ENCODE measurements at regions not wholly inside any gene's neighbourhood (a gene's known extent, or its start where the extent isn't known, plus 50 kb on each side); places are given as distances from the start of the nearest gene placed in this dataset.
A peak's percentile ranks its signal among the peaks of the same experiment; 100 is the strongest.

DNA sequence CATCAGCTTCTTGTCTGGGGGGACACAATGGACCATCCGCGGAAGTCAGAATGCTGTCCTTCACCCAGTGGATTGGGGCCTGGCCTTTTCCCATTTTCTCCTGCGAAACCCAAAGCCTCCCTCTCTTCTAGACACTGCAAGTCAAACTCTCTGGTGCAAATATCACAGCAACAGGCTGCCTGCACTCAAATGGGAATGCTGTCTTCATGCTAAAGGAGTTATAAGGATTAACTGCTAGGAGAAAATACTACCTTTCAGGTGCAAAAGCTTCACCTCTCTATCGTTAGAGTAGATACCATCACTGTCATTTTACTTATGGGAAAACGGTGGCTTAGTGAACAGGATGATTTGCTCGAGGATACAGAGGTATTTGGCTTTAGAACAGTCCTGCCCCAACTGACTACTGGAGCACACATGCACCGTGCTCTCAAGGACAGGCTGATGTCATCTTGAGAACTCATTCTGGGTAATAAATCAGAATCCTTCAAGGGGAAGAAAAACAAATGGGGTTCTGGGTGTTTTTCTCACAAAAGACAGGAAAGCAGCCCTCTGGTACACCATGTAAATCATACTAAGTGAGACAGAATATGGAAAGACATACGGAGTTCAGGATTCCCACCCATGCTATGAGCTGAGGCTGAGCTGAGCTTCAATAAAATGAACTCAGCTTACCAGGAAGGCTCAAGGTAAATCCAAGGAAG is 100.9 kb downstream of the SAMD9 start:
- CTCF ChIA-PET = no interaction called here
- no peaks in the 10 kb centered on the region for H4K20me1 ChIP-seq (ENCODE audit: control insufficient read depth, insufficient read depth, low read length, poor library complexity, severe bottlenecking)
- no peaks in the 10 kb centered on the region for H3K4me1 ChIP-seq (ENCODE audit: control insufficient read depth in 2 of 2, insufficient read depth in 2 of 2, low read length in 2 of 2)
- H3K36me3 ChIP-seq (replicated peaks in 1 of 2; ENCODE audit: control extremely low read depth in 1 of 2, control insufficient read depth in 1 of 2, extremely low read depth in 1 of 2, insufficient read depth in 2 of 2, low read length in 1 of 2) = no peaks in the 10 kb centered on the region
- intact Hi-C loops (cut with micrococcal nuclease) = no loop called here
- DNase-seq (no peak), ATAC-seq (ENCODE audit: low read depth) (no peak)
- Mint-ChIP-seq H3K27ac (no peak overlapping the region), H3K27me3 (no peaks in the 10 kb centered on the region), H3K4me3 (no peak overlapping the region), H3K4me1 (peaks cover 6% of the 10 kb centered on the region), H3K9me3 (ENCODE audit: insufficient read depth) (no peaks in the 10 kb centered on the region)
- H2AFZ ChIP-seq (ENCODE audit: insufficient read depth, low read depth, low read length, poor library complexity, severe bottlenecking) = no peak overlapping the region
- H3K4me2 ChIP-seq (replicated peaks; ENCODE audit: low read depth, low read length, poor library complexity, severe bottlenecking) = no peak overlapping the region
- POLR2A ChIA-PET = no interaction called here
- 61% methylated on average over 3 of the region's 8 CpGs for WGBS (ENCODE audit: insufficient coverage)
- no peak overlapping the region for H3K9ac ChIP-seq (ENCODE audit: low read length)
- H3K27me3 ChIP-seq (replicated peaks in 1 of 4; ENCODE audit: control extremely low read depth in 1 of 4, control insufficient read depth in 3 of 4, insufficient read depth in 4 of 4, low read length in 3 of 4) = no peaks in the 10 kb centered on the region
- TF ChIP-seq, protein P1, sequence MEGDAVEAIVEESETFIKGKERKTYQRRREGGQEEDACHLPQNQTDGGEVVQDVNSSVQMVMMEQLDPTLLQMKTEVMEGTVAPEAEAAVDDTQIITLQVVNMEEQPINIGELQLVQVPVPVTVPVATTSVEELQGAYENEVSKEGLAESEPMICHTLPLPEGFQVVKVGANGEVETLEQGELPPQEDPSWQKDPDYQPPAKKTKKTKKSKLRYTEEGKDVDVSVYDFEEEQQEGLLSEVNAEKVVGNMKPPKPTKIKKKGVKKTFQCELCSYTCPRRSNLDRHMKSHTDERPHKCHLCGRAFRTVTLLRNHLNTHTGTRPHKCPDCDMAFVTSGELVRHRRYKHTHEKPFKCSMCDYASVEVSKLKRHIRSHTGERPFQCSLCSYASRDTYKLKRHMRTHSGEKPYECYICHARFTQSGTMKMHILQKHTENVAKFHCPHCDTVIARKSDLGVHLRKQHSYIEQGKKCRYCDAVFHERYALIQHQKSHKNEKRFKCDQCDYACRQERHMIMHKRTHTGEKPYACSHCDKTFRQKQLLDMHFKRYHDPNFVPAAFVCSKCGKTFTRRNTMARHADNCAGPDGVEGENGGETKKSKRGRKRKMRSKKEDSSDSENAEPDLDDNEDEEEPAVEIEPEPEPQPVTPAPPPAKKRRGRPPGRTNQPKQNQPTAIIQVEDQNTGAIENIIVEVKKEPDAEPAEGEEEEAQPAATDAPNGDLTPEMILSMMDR (IDR thresholded peaks at IDR 0.05) = no peak
- TF ChIP-seq EZH2 (IDR thresholded peaks at IDR 0.05; ENCODE audit: borderline replicate concordance, insufficient read depth, low read depth, low read length, poor library complexity, severe bottlenecking) = no peak
- H3K9me3 ChIP-seq (ENCODE audit: control extremely low read depth in 1 of 3, control insufficient read depth in 2 of 3, insufficient read depth in 1 of 3, low read length in 2 of 3) = no peaks in the 10 kb centered on the region
- no peak overlapping the region for H3K4me3 ChIP-seq (ENCODE audit: control extremely low read depth in 1 of 5, extremely low read depth in 1 of 5, insufficient read depth in 1 of 5, low read depth in 2 of 5, low read length in 4 of 5)
- no peaks in the 10 kb centered on the region for H3K79me2 ChIP-seq (ENCODE audit: control insufficient read depth, insufficient read depth, low read length)
- H3K27ac ChIP-seq (ENCODE audit: low read length in 2 of 2) = no peak overlapping the region

DNA sequence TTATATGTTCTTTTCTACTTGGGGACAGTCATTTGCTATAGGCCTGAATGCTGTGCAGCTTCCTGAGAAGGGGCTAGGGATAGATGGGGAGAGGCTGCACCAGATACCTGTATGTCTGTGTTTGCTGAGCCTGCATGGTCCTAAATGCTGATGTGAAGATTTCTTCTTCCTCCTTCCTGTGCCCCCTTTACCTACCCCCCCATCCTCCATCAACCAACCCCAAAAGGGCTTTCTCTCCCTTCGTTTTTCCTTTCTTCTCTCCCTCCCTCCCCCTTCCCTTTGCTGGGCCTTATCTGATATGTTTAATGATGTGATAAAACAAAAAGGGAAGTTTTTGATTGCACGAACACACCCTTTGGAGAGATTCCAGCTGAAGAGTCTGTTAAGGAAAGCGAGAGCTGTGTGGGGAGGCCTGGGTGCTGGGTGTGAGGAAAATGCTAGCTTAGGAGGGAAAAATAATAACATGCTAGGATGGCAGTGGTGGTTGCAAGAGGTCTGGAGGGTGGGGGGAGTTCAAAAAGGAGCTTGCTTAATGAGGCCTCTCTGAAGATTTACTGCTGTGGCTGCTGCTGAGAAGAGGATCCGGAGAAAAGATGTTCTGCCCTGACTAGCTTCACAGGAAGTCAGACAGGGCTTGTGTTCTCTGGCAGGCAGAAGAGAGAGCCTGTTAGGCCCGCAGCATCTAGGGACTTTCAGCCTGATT is 101.8 kb downstream of the SAMD9 start:
- no peak overlapping the region for H3K9ac ChIP-seq (ENCODE audit: low read length)
- H3K4me2 ChIP-seq (replicated peaks; ENCODE audit: low read depth, low read length, poor library complexity, severe bottlenecking) = no peak overlapping the region
- CTCF ChIA-PET = no interaction called here
- H2AFZ ChIP-seq (ENCODE audit: insufficient read depth, low read depth, low read length, poor library complexity, severe bottlenecking) = peak overlapping the region; percentile 50
- no peak overlapping the region for H3K27ac ChIP-seq (ENCODE audit: low read length in 2 of 2)
- Mint-ChIP-seq H3K27me3 (no peaks in the 10 kb centered on the region), H3K4me1 (peaks cover 6% of the 10 kb centered on the region), H3K27ac (no peak overlapping the region), H3K9me3 (ENCODE audit: insufficient read depth) (no peaks in the 10 kb centered on the region), H3K4me3 (no peak overlapping the region)
- no peaks in the 10 kb centered on the region for H4K20me1 ChIP-seq (ENCODE audit: control insufficient read depth, insufficient read depth, low read length, poor library complexity, severe bottlenecking)
- 38% methylated on average over 3 of the region's 5 CpGs for WGBS (ENCODE audit: insufficient coverage)
- H3K4me1 ChIP-seq (ENCODE audit: control insufficient read depth in 2 of 2, insufficient read depth in 2 of 2, low read length in 2 of 2) = no peaks in the 10 kb centered on the region
- no peaks in the 10 kb centered on the region for H3K79me2 ChIP-seq (ENCODE audit: control insufficient read depth, insufficient read depth, low read length)
- intact Hi-C loops (cut with micrococcal nuclease) = no loop called here
- no peak overlapping the region for H3K4me3 ChIP-seq (ENCODE audit: control extremely low read depth in 1 of 5, extremely low read depth in 1 of 5, insufficient read depth in 1 of 5, low read depth in 2 of 5, low read length in 4 of 5)
- ATAC-seq (ENCODE audit: low read depth) (no peak), DNase-seq (no peak)
- POLR2A ChIA-PET = no interaction called here
- H3K36me3 ChIP-seq (replicated peaks in 1 of 2; ENCODE audit: control extremely low read depth in 1 of 2, control insufficient read depth in 1 of 2, extremely low read depth in 1 of 2, insufficient read depth in 2 of 2, low read length in 1 of 2) = no peaks in the 10 kb centered on the region
- TF ChIP-seq, protein P1 (IDR thresholded peaks at IDR 0.05) = no peak
- TF ChIP-seq EZH2 (IDR thresholded peaks at IDR 0.05; ENCODE audit: borderline replicate concordance, insufficient read depth, low read depth, low read length, poor library complexity, severe bottlenecking) = no peak
- no peaks in the 10 kb centered on the region for H3K9me3 ChIP-seq (ENCODE audit: control extremely low read depth in 1 of 3, control insufficient read depth in 2 of 3, insufficient read depth in 1 of 3, low read length in 2 of 3)
- no peaks in the 10 kb centered on the region for H3K27me3 ChIP-seq (replicated peaks in 1 of 4; ENCODE audit: control extremely low read depth in 1 of 4, control insufficient read depth in 3 of 4, insufficient read depth in 4 of 4, low read length in 3 of 4)

Data from B cell (primary cell).